Stimulated activated CD8-positive, alpha-beta memory T cell treated with anti-CD3 and anti-CD28 coated beads, Interleukin-15, amount 100 ng/mL, for 48 hours (primary cell): ENCODE measurements at regions not wholly inside any gene's neighbourhood (a gene's known extent, or its start where the extent isn't known, plus 50 kb on each side); places are given as distances from the start of the nearest gene placed in this dataset.

Experiments used
- DNase-seq, 2 donors: peaks; one replicate each; pipeline ENCODE4 v3.0.0-alpha.2; 2020; ENCODE audit warnings: low read depth in 2 of 2

DNA sequence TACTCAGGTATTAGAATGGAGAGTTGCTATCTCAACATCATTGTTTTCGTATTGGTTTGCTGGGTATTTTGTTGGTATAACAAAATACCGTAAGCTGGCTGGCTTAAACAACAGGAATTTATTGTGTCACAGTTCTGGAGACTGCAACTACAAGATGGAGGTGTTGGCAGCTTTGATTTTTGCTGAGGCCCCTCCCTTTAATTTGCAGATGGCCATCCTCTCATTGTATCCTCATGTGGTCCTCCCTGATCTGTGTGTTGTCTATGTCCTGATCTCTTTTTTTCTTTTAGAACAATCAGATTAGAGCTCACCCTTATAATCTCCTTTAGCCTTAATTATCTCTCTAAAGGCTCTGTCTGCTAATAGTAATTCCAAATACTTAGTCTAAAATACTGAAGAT is 299.8 kb upstream of the GOLIM4 start:
- no peak for DNase-seq

DNA sequence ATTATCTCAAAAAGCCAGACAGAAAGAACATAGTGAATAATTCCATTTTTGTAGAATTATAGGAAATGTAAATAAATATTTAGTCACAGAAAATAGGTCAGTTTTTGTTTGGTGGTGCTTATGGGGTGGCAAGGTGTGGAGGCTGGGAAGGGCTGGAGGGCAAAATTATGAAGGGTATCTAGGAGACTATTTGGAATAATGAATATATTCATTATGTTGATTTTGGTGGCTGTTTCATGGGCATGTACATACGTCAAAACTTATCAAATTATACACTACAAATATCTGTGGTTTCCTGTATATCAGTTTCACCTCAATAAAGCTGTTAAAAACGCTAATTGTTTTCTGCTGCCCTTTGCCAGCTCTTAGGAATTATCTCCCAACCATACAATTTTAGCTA is 298.7 kb upstream of the GOLIM4 start:
- DNase-seq, result no peak

DNA sequence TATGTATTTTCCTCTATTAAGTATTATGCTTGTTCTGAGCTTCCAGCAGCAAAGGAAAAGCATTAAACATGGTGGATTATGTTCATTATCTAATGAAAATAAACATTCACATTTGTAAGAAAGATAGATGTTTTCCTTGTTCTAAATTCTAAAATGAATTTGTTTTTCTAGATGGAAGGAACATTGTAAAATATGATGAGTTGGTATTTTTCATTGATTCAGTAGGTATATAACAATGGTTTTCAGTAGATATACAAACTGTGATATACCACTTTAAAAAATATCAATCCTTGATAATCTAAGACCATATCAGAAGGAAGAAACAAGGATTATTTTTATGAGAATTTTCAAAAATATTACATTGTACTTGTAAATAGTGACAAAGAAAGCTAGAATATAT is 290.6 kb upstream of the GOLIM4 start:
- DNase-seq, result no peak

GRCh38 chr3:168384990-168385389 is 289.3 kb upstream of the GOLIM4 start:
- no peak for DNase-seq

- no peak for DNase-seq
These were observed 287.8 kb upstream of the GOLIM4 start for GRCh38 chr3:168383573-168383972.

GRCh38 chr3:168371846-168372245 is 276.1 kb upstream of the GOLIM4 start:
- no peak for DNase-seq

- DNase-seq, result no peak
These were observed 269.2 kb upstream of the GOLIM4 start for GRCh38 chr3:168364967-168365366.

DNA sequence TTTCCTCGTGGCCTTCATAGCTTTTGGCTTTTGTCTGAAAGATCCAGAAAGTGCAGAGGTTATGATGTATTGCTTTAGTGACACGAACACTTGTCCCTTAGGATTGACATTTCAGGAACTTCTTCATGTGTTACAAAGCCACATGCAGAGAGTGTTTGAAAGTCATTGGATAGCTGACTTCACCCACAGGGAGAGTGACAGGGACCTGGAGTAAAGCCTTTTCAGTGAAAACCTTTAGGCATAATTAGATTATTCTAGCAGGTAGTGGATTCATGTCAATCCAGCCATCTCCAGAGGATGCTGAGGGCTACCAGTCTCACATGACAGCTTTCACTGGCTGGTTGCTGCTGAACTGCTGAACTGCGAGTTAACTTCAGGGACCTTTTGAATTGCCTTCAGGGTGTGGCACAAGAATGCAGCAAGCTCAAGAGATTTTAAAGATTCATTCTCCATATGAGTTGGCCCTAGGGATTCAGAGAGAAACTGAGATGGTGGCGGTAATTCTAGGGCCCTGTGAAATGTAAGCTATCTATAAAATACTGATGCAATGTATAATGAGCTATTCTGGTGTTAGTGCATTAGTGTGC is 267.0 kb upstream of the GOLIM4 start:
- no peak for DNase-seq

DNA sequence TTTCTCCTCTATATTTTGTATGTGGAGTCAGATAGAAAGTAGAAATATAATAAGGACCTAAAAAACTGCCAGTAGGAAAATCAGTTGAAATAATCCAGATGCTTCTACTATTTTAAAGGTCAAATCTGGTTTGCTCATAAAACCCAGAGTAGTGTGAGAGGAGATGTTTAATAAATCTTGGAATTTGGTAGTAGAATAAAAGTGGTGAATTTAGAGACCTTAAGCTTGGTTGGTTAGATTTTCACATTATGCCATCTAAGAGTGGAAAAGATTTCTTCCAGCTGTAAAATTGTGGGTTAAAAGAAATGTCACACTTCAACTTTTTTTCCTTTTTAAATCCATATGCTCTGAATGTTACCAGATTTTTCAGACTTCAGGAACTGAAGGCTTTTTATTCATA is 266.4 kb upstream of the GOLIM4 start:
- DNase-seq, result no peak

- DNase-seq, result no peak
These were observed 265.3 kb upstream of the GOLIM4 start for GRCh38 chr3:168360993-168361392.

DNA sequence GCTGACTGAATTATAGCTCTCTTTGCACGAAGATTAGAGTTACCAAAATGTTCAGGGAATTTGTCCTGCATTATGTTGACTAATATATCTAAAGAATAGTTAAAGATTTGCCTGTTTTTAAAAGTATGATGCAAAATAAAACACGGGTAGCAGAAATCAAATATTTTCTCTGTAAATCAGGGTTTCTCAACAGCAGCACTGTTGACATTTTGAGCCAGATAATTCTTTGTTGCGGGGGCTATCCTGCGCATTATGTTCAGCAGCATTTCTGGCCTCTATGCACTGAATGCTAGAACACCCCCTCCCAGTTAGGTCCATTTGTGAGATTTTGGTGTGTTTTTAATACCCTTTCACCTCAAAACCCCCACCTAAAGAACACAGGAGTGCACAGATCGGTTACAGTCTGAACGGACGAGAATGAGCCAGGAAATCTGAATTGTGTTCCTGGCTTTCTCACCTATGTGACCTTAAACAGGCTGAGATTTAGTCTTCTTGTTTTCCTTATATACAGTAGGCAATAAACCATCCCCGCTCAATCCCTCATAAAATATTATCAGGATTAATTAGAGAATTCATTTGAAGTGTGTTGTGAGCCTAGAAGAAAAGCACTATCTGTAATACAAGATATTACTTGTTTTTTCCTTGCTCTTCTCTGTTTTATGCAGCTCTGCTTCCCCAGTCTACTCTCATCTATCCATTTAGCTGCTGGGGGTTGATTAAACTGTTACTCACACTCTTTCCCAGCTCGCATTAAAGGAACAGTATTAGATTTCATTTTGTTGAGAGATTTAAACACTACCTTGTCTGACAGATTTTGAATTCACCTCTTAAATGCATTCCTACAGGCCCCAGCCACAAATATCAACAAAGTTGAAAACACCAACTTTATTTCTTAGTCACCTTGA is 247.5 kb upstream of the GOLIM4 start:
- no peak for DNase-seq

DNA sequence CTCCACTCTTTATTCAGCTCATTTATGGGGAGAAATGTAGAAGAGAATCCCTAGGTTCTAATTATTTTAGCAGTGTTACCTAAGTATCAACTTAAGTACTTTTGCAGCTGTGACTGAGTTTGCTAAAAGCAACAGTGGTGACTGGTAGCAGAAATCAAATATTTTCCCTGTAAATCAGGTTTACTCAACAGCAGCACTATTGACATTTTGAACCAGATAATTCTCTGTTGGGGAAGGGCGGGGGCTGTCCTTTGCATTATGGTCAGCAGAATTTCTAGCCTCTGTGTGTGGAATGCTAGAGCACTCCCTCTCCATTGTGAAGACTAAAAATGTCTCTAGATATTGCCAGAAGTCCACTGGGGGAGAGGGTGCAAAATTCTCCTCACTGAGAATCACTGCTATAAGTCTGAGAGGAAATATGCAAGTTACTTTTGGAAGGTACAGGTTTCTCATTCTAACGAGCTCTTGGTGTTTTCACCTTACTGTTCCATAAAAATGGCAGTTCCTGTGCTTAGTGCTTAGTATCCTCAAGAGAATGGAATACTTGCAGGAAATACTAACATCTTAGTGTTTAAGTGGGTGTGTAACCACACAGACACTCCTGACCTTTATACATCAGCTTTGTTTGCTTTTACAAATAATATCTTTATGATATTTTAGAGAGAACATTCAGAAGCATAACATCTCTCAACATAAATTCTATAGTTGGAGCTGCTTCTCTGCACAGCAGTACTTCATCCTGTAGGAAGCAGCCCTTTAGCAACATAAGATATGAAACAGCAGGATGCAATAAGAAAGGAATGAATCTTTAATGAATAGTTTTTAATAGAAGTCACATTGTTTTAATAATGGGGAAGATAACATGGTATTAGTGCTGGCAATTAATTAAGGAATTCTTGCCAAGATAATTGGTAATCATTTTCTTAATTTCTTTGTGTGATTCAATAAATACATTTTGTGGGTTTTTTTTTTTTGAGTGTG is 246.5 kb upstream of the GOLIM4 start:
- no peak for DNase-seq

- DNase-seq, result no peak
These were observed 245.6 kb upstream of the GOLIM4 start for GRCh38 chr3:168341192-168341815.

GRCh38 chr3:168338161-168338560 is 242.4 kb upstream of the GOLIM4 start:
- DNase-seq, result no peak

GRCh38 chr3:168336276-168336675 is 240.6 kb upstream of the GOLIM4 start:
- DNase-seq, result no peak

- DNase-seq, result no peak
These were observed 237.7 kb upstream of the GOLIM4 start for GRCh38 chr3:168333410-168333935.

DNA sequence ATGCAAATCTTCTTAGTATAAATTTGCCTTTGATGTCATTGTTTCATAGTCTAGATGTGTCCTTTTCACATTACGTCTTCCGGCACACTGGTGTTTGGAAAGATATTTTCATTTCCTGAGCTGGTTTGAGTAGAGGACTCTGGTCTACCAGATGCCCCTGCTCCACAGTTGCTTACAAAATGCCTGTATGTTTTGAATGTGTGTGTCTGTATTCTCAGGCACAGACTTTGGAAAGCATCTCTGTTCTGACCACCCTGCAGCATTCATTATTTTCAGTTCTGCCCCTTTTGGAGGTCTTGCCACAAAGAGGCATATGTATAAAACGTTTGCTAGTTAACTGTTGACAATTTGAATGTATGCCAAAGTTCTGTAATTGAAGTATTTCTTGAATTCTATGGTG is 236.0 kb upstream of the GOLIM4 start:
- DNase-seq, result no peak

GRCh38 chr3:168330983-168331382 is 235.3 kb upstream of the GOLIM4 start:
- no peak for DNase-seq

- no peak for DNase-seq
These were observed 232.1 kb upstream of the GOLIM4 start for GRCh38 chr3:168327856-168328255.

- DNase-seq, result no peak
These were observed 230.0 kb upstream of the GOLIM4 start for GRCh38 chr3:168325684-168326083.

GRCh38 chr3:168322941-168323340 is 227.2 kb upstream of the GOLIM4 start:
- no peak for DNase-seq

DNA sequence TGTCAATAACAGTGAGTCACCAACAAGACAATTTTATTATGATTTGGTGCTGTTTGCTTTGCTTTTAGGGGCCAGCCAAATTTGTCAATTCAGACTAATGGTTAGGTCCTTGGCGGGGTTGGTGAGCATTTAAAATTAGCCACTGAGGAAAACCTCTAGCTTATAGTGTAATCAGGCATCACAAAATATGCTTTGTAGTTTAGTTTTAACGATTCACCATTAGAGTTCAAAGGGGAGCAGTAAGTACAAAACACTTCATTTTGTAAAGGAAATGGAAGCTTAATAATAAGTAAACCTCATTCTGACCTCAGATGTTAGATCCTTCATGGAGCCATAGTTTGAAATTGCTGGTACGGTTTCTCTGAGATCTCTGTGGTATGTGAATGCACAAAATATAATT is 218.4 kb upstream of the GOLIM4 start:
- DNase-seq, result no peak
